Gastroesophageal sphincter (tissue), 3 donors: ENCODE measurements at regions not wholly inside any gene's neighbourhood (a gene's known extent, or its start where the extent isn't known, plus 50 kb on each side); places are given as distances from the start of the nearest gene placed in this dataset.

Source experiments
- CTCF ChIP-seq, 4 experiments: fragments of 200-600 bp in 2 of 4; fragments of 450-650 bp in 2 of 4; sonication (generic) in 1 of 4; IDR thresholded peaks; one replicate each; pipeline ENCODE4 v1.5.1; 2017 to 2019; ENCODE audit warnings: antibody characterized with exemption in 4 of 4, mild to moderate bottlenecking in 2 of 4, moderate library complexity in 2 of 4
- EP300 ChIP-seq: sonication (generic); formaldehyde crosslinking; IDR thresholded peaks from one replicate; pipeline ENCODE4 v1.6.1; 2017; ENCODE audit warnings: antibody characterized with exemption, mild to moderate bottlenecking
- POLR2A ChIP-seq, 2 donors: fragments of 450-650 bp; IDR thresholded peaks; one replicate each; pipeline ENCODE4 v1.6.1; 2017; ENCODE audit warnings: antibody characterized with exemption in 2 of 2, mild to moderate bottlenecking in 2 of 2, moderate library complexity in 1 of 2

GRCh38 chr9:126128494-126129142 lies 198.0 kb upstream of the MVB12B start:
- no peak for TF ChIP-seq POLR2A (IDR thresholded peaks at IDR 0.05)
- no peak for TF ChIP-seq CTCF (IDR thresholded peaks at IDR 0.05)
- no peak for TF ChIP-seq EP300
